Prostate gland (tissue), 2 donors: ENCODE measurements at regions not wholly inside any gene's neighbourhood (a gene's known extent, or its start where the extent isn't known, plus 50 kb on each side); places are given as distances from the start of the nearest gene placed in this dataset.

Experiments
- CTCF ChIP-seq, 4 experiments: fragments of 200-600 bp in 2 of 4; fragments of 450-650 bp in 2 of 4; sonication (generic) in 2 of 4; IDR thresholded peaks; 1 replicate in 3 of 4; 2 replicates in 1 of 4; pipeline ENCODE4 v1.5.1; 2016 to 2019; ENCODE audit warnings: antibody characterized with exemption in 4 of 4, mild to moderate bottlenecking in 2 of 4, moderate library complexity in 2 of 4
- POLR2A ChIP-seq: fragments of 450-650 bp; IDR thresholded peaks from one replicate; pipeline ENCODE4 v1.6.1; 2016; ENCODE audit warnings: antibody characterized with exemption, mild to moderate bottlenecking
- POLR2AphosphoS5 ChIP-seq: sonication (generic); formaldehyde crosslinking; IDR thresholded peaks from one replicate; pipeline ENCODE4 v1.6.1; 2017; ENCODE audit warnings: antibody characterized with exemption

GRCh38 chr3:72001758-72002157, 216.8 kb upstream of the PROK2 start:
- no peak for TF ChIP-seq POLR2A
- TF ChIP-seq POLR2AphosphoS5 = no peak
- TF ChIP-seq CTCF (IDR thresholded peaks at IDR 0.05) = no peak
